ENCODE measurements at regions not wholly inside any gene's neighbourhood (a gene's known extent, or its start where the extent isn't known, plus 50 kb on each side); places are given as distances from the start of the nearest gene placed in this dataset.

- TF ChIP-seq CTCF (IDR thresholded peaks at IDR 0.05) (no peak), POLR2A (IDR thresholded peaks at IDR 0.05) (no peak), EP300 (IDR thresholded peaks at IDR 0.05) (no peak)
Measured at GRCh38 chr1:34342334-34342733, 165.6 kb downstream of the C1orf94 start.
